GM18909 (cell line): ENCODE measurements at regions not wholly inside any gene's neighbourhood (a gene's known extent, or its start where the extent isn't known, plus 50 kb on each side); places are given as distances from the start of the nearest gene placed in this dataset.

Experiments
- ATAC-seq: cut with Tn5 transposase; IDR thresholded peaks from one replicate; pipeline ENCODE4 v1.9.1; 2021; ENCODE audit warnings: mild to moderate bottlenecking; ENCODE audit not compliant: unreplicated experiment, poor library complexity

- ATAC-seq: no peak
Observed at GRCh38 chr2:106977717-106978116, 91.8 kb upstream of the ST6GAL2 start.

GRCh38 chr2:106978647-106979046, 92.7 kb upstream of the ST6GAL2 start:
- ATAC-seq: no peak

GRCh38 chr2:106981491-106981890, 95.5 kb upstream of the ST6GAL2 start:
- ATAC-seq: no peak

GRCh38 chr2:106982350-106982749, 96.4 kb upstream of the ST6GAL2 start:
- no peak for ATAC-seq

- no peak for ATAC-seq
Observed at GRCh38 chr2:106983305-106983704, 97.3 kb upstream of the ST6GAL2 start.

- ATAC-seq: no peak
Observed at GRCh38 chr2:106988361-106988760, 102.4 kb upstream of the ST6GAL2 start.

GRCh38 chr2:106990297-106990696, 104.3 kb upstream of the ST6GAL2 start:
- ATAC-seq: no peak

GRCh38 chr2:106991866-106992265, 105.9 kb upstream of the ST6GAL2 start:
- no peak for ATAC-seq

GRCh38 chr2:106995556-106995955, 109.6 kb upstream of the ST6GAL2 start:
- no peak for ATAC-seq

- no peak for ATAC-seq
Observed at GRCh38 chr2:106996171-106996769, 110.3 kb upstream of the ST6GAL2 start.

GRCh38 chr2:106997204-106997603, 111.2 kb upstream of the ST6GAL2 start:
- no peak for ATAC-seq

- ATAC-seq: no peak
Observed at GRCh38 chr2:107001062-107001461, 115.1 kb upstream of the ST6GAL2 start.

- ATAC-seq: no peak
Observed at GRCh38 chr2:107001551-107001950, 115.6 kb upstream of the ST6GAL2 start.

GRCh38 chr2:107001964-107002696, 116.2 kb upstream of the ST6GAL2 start:
- no peak for ATAC-seq

- no peak for ATAC-seq
Observed at GRCh38 chr2:107002735-107003134, 116.8 kb upstream of the ST6GAL2 start.

GRCh38 chr2:107005853-107006252, 119.9 kb upstream of the ST6GAL2 start:
- ATAC-seq: no peak

- ATAC-seq: no peak
Observed at GRCh38 chr2:107006836-107007235, 120.9 kb upstream of the ST6GAL2 start.

- ATAC-seq: no peak
Observed at GRCh38 chr2:107007927-107008326, 122.0 kb upstream of the ST6GAL2 start.

- ATAC-seq: no peak
Observed at GRCh38 chr2:107008843-107009242, 122.9 kb upstream of the ST6GAL2 start.

- no peak for ATAC-seq
Observed at GRCh38 chr2:107009275-107009674, 123.3 kb upstream of the ST6GAL2 start.

- ATAC-seq: no peak
Observed at GRCh38 chr2:107012714-107013306, 126.8 kb upstream of the ST6GAL2 start.

- no peak for ATAC-seq
Observed at GRCh38 chr2:107013884-107014283, 127.9 kb upstream of the ST6GAL2 start.
